Mucosa of rectum (tissue), 2 donors: ENCODE measurements at regions not wholly inside any gene's neighbourhood (a gene's known extent, or its start where the extent isn't known, plus 50 kb on each side); places are given as distances from the start of the nearest gene placed in this dataset.
"Not testable (repeated sequence)": the region's sequence is repeated elsewhere in the genome, so short reads cannot be mapped to it uniquely, and the experiment has no call there.

Experiments used
- H3K27ac ChIP-seq, 2 donors: one replicate each; pipeline ENCODE4 v1.7.0; 2013; ENCODE audit warnings: inconsistent platforms in 2 of 2, low read depth in 2 of 2, low read length in 2 of 2
- H3K27me3 ChIP-seq, 2 donors: one replicate each; pipeline ENCODE4 v1.7.0; 2013; ENCODE audit warnings: low read length in 2 of 2; ENCODE audit not compliant: control insufficient read depth in 2 of 2, insufficient read depth in 2 of 2
- H3K36me3 ChIP-seq, 2 donors: one replicate each; pipeline ENCODE4 v1.7.0; 2013; ENCODE audit warnings: low read length in 2 of 2; ENCODE audit not compliant: control insufficient read depth in 2 of 2, insufficient read depth in 2 of 2
- H3K4me1 ChIP-seq, 2 donors: one replicate each; pipeline ENCODE4 v1.7.0; 2013; ENCODE audit warnings: low read length in 2 of 2, mild to moderate bottlenecking in 1 of 2; ENCODE audit not compliant: control insufficient read depth in 2 of 2, insufficient read depth in 2 of 2
- H3K4me3 ChIP-seq, 2 donors: one replicate each; pipeline ENCODE4 v1.7.0; 2013; ENCODE audit warnings: low read length in 2 of 2
- H3K9ac ChIP-seq, 2 donors: one replicate each; pipeline ENCODE4 v1.7.0; 2013; ENCODE audit warnings: low read length in 2 of 2, low read depth in 1 of 2, mild to moderate bottlenecking in 1 of 2
- H3K9me3 ChIP-seq, 2 donors: one replicate each; pipeline ENCODE4 v1.7.0; 2013; ENCODE audit warnings: low read length in 2 of 2; ENCODE audit not compliant: control insufficient read depth in 2 of 2
- donor health status: healthy.
- donor health status: Normal muscosa, but diverticular disease.

DNA sequence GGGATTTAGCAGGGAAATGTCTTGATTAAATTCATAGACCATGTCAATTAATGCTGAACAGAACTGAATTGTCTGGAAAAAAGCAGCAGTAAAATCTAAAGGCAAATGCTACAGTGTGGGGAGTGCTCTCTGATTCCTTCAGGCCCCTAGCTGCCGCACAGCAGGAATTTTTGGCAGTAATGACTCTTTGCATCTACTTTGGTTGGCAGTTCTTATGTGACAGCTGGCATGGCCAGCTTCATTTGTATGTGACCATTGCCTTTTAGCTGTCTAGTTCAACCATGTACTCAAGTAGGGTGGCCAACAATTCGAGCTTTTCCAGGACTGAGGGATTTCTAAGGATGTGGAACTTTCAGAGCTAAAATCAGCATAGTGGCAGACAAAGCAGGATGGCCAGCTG, 499.1 kb upstream of the MAN1A1 start:
- Histone ChIP-seq H3K9me3 (no peaks in the 10 kb centered on the region), H3K27me3 (no peaks in the 10 kb centered on the region), H3K4me3 (no peak overlapping the region), H3K27ac (no peak overlapping the region), H3K4me1 (no peaks in the 10 kb centered on the region), H3K9ac (no peak overlapping the region), H3K36me3 (no peaks in the 10 kb centered on the region)

DNA sequence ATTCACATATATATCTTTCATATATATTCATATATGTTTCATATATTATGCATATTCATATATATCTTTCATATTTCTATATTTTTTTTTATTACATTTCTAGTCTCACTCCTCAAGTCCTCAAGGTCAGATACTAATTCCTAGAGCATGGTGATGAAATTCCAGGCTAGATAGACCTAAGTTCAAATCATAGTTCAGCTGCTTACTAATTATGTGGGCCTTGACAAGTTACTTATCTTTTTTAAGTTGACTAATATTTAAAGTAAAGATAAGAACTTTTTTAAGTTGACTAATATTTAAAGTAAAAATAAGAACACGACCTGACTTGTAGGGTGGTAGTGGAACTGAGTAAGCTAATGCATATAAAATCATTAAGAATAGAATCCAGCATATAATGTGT, 495.6 kb upstream of the MAN1A1 start:
- H3K9ac ChIP-seq, result no peak overlapping the region

GRCh38 chr6:119844387-119844786, 494.8 kb upstream of the MAN1A1 start:
- Histone ChIP-seq H3K4me1 (no peaks in the 10 kb centered on the region), H3K9me3 (no peaks in the 10 kb centered on the region), H3K36me3 (no peaks in the 10 kb centered on the region), H3K27ac (no peak overlapping the region), H3K27me3 (no peaks in the 10 kb centered on the region), H3K9ac (no peak overlapping the region), H3K4me3 (no peak overlapping the region)

More for the DNA sequence above, 495.6 kb upstream of the MAN1A1 start:
- no peaks in the 10 kb centered on the region for H3K27me3 ChIP-seq
- H3K4me3 ChIP-seq, result no peak overlapping the region
- no peaks in the 10 kb centered on the region for H3K4me1 ChIP-seq
- no peak overlapping the region for H3K27ac ChIP-seq
- H3K36me3 ChIP-seq, result no peaks in the 10 kb centered on the region
- no peaks in the 10 kb centered on the region for H3K9me3 ChIP-seq

DNA sequence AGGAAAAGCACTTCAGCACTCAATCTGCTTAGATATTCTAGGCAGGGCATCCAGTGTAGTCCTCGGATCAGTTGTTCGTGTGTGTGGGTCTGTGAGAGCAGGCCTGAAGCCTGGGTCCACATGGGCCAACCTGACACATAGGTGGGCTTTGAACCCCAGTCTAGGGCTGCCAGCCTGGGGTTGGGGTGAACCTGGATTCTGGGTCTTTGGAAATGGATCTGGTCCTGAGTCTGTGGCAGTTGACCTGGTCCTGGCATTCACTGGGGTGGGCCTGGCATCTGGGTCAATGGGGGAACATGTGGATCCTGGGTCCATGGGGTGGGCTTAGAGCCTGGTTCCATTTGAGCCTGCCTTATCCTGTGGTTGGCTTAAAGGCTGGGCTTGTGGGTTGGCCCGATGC, 492.6 kb upstream of the MAN1A1 start:
- no peaks in the 10 kb centered on the region for H3K9me3 ChIP-seq
- no peaks in the 10 kb centered on the region for H3K36me3 ChIP-seq
- no peak overlapping the region for H3K4me3 ChIP-seq
- H3K27me3 ChIP-seq, result no peaks in the 10 kb centered on the region
- no peaks in the 10 kb centered on the region for H3K4me1 ChIP-seq
- H3K27ac ChIP-seq, result no peak overlapping the region
- H3K9ac ChIP-seq, result no peak overlapping the region

- Histone ChIP-seq H3K36me3 (no peaks in the 10 kb centered on the region), H3K9ac (no peak overlapping the region), H3K27ac (no peak overlapping the region), H3K27me3 (no peaks in the 10 kb centered on the region), H3K4me1 (no peaks in the 10 kb centered on the region), H3K9me3 (no peaks in the 10 kb centered on the region), H3K4me3 (no peak overlapping the region)
Measured at GRCh38 chr6:119838043-119838442, 488.5 kb upstream of the MAN1A1 start.

DNA sequence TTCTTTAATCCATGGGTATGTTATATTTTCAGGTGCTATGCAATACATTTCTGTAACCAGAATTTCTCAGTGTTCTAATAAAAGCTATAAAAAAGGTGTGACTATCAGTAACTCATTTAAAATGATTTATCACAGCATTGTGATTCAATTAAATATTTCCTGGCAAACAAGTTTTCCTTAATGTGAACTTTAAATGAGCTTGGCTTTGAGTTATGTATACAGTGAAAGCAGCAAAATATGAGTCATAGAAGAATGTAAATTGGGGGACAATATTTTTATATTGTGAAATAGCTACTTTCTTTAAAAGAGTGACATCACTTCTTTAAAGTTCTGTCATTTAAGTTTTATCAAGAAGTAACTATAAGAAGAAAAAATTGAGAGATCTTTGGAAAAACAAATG, 484.9 kb upstream of the MAN1A1 start:
- no peaks in the 10 kb centered on the region for H3K9me3 ChIP-seq
- no peaks in the 10 kb centered on the region for H3K36me3 ChIP-seq
- no peak overlapping the region for H3K9ac ChIP-seq
- H3K4me3 ChIP-seq, result no peak overlapping the region
- no peaks in the 10 kb centered on the region for H3K4me1 ChIP-seq
- H3K27ac ChIP-seq, result no peak overlapping the region
- H3K27me3 ChIP-seq, result no peaks in the 10 kb centered on the region

DNA sequence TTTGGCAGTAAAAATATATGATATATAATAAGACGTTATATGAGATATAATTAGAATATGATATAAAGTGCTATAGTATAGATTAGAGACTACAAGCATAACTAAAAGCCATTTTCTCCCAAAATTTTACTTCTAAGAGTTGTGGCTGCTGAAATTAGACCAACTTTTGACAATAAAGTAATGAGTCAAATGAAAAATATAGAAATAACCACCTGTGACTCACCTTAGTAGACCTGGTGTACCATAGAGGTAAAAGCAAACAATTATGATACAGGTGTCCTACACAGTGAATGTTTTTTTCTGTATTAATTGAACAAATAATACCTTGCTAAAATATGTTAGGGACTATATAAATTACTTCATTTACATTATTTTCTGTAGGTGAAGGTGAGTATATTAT, 482.9 kb upstream of the MAN1A1 start:
- no peaks in the 10 kb centered on the region for H3K36me3 ChIP-seq
- H3K27ac ChIP-seq, result no peak overlapping the region
- H3K27me3 ChIP-seq, result no peaks in the 10 kb centered on the region
- no peaks in the 10 kb centered on the region for H3K4me1 ChIP-seq
- H3K9ac ChIP-seq, result no peak overlapping the region
- no peaks in the 10 kb centered on the region for H3K9me3 ChIP-seq
- H3K4me3 ChIP-seq, result no peak overlapping the region

DNA sequence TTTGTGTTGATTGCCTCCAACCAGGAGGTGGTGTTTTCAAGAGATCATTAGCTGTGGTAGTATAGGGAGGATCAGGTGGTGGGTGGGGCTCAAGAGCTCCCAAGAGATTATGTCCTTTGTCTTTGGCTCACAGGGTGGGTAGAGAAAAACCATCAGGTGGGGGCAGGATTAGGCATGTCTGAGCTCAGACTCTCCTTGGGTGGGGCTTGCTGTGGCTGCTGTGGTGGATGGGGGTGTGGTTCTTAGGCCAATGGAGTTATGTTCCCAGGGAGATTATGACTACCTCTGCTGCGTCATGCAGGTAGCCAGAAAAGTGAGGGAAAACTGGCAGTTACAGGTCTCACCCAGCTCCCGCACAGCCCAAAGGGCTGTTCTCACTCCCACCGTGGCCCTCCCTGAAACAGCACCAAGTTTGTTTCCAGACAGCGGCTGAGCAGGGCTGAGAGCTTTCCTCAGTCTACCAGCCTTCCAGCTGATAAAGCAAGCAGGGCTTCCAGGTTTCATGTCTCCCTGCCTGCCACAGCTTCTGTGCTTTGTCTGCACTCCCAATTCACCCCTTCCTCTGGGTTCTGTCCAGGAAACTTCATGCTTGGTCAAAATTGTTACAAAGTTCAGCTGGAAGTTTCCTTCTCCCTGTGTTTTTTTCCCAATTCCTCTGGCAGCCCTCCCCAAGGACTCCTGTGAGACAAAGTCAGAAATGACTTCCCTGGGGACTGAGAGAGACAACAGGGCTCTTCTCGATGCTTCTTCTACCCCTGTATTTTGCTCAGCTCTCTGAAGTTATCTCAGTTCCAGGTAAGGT, 481.1 kb upstream of the MAN1A1 start:
- H3K9ac ChIP-seq, result no peak overlapping the region
- no peaks in the 10 kb centered on the region for H3K27me3 ChIP-seq

GRCh38 chr6:119830069-119830468, 480.5 kb upstream of the MAN1A1 start:
- Histone ChIP-seq H3K9ac (no peak overlapping the region), H3K36me3 (no peaks in the 10 kb centered on the region)

More for the DNA sequence above, 481.1 kb upstream of the MAN1A1 start:
- no peak overlapping the region for H3K27ac ChIP-seq
- no peaks in the 10 kb centered on the region for H3K36me3 ChIP-seq
- no peaks in the 10 kb centered on the region for H3K9me3 ChIP-seq
- H3K4me3 ChIP-seq, result no peak overlapping the region
- no peaks in the 10 kb centered on the region for H3K4me1 ChIP-seq

DNA sequence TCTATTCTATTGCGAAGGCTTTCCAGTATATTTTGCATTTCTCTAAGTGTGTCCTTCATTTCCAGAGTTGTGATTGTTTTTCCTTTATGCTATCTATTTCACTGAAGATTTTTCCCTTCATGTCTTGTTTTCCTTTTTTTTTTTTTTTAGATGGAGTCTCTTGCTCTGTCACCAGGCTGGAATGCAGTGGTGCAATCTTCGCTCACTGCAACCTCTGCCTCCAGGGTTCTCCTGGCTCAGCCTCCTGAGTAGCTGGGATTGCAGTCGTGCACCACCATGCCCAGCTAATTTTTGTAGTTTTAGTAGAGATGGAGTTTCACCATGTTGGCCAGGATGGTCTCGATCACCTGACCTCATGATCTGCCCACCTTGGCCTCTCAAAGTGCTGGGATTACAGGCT, 479.9 kb upstream of the MAN1A1 start:
- not testable (repeated sequence) for H3K27ac ChIP-seq, H3K4me3 ChIP-seq, H3K4me1 ChIP-seq, H3K27me3 ChIP-seq, H3K36me3 ChIP-seq, H3K9ac ChIP-seq, H3K9me3 ChIP-seq

More at GRCh38 chr6:119830069-119830468, 480.5 kb upstream of the MAN1A1 start:
- Histone ChIP-seq H3K4me1 (no peaks in the 10 kb centered on the region), H3K27ac (no peak overlapping the region), H3K9me3 (no peaks in the 10 kb centered on the region), H3K4me3 (no peak overlapping the region), H3K27me3 (no peaks in the 10 kb centered on the region)
